K562 (cell line): ENCODE measurements at regions not wholly inside any gene's neighbourhood (a gene's known extent, or its start where the extent isn't known, plus 50 kb on each side); places are given as distances from the start of the nearest gene placed in this dataset.

ENCODE experiments used
- BACH1 ChIP-seq: fragments of 200-800 bp; sonication (Bioruptor generic); IDR thresholded peaks from 2 replicates; pipeline ENCODE4 v1.6.1; 2016; ENCODE audit warnings: missing genetic modification characterization, missing compliant biosample characterization
- BCLAF1 ChIP-seq, 2 experiments: fragments of 450-650 bp in 1 of 2; IDR thresholded peaks; 2 replicates each; pipeline ENCODE4 v1.6.1; 2011 to 2017; ENCODE audit warnings: low read depth in 2 of 2, antibody characterized with exemption in 1 of 2, borderline replicate concordance in 1 of 2, low read length in 1 of 2, mild to moderate bottlenecking in 1 of 2, mixed read lengths in 1 of 2; ENCODE audit not compliant: control insufficient read depth in 1 of 2
- C11orf30 ChIP-seq: fragments of 450-650 bp; IDR thresholded peaks from 2 replicates; pipeline ENCODE4 v1.6.1; 2016; ENCODE audit warnings: low read depth, mild to moderate bottlenecking
- FOXP1 ChIP-seq: sonication (generic); formaldehyde crosslinking; IDR thresholded peaks from 2 replicates; pipeline ENCODE4 v1.8.0; 2022; ENCODE audit warnings: mild to moderate bottlenecking, missing genetic modification reagents
- GTF2A2 ChIP-seq: IDR thresholded peaks from 2 replicates; pipeline ENCODE4 v1.6.1; 2016; ENCODE audit warnings: mild to moderate bottlenecking, missing genetic modification characterization, missing compliant biosample characterization
- KDM4B ChIP-seq, 2 experiments: fragments of 450-650 bp in 1 of 2; sonication (generic) in 1 of 2; IDR thresholded peaks; 2 replicates each; pipeline ENCODE4 v1.6.1; 2016 to 2017; ENCODE audit warnings: borderline replicate concordance in 2 of 2, antibody characterized with exemption in 1 of 2, low read depth in 1 of 2, mild to moderate bottlenecking in 1 of 2
- MYC ChIP-seq, 2 experiments: fragments of 250-450 bp in 1 of 2; sonication (Bioruptor Pico) in 1 of 2; IDR thresholded peaks; 2 replicates each; pipeline versions ENCODE4 v1.5.1 to v1.6.1; 2012 to 2021; ENCODE audit warnings: low read depth in 2 of 2, borderline replicate concordance in 1 of 2, improper control_type of control experiment in 1 of 2, low read length in 1 of 2, mild to moderate bottlenecking in 1 of 2, moderate library complexity in 1 of 2
- PHB2 ChIP-seq: fragments of 450-650 bp; IDR thresholded peaks from 2 replicates; pipeline ENCODE4 v1.6.1; 2017; ENCODE audit warnings: low read depth
- PHTF2 ChIP-seq: fragments of 250-450 bp; sonication (Bioruptor Pico); IDR thresholded peaks from 2 replicates; pipeline ENCODE4 v1.5.0; 2021; ENCODE audit warnings: mild to moderate bottlenecking
- PURB ChIP-seq: sonication (generic); formaldehyde crosslinking; IDR thresholded peaks from 2 replicates; pipeline ENCODE4 v1.9.0; 2021; ENCODE audit warnings: low read depth, mild to moderate bottlenecking, missing genetic modification reagents
- RAD51 ChIP-seq: fragments of 450-650 bp; IDR thresholded peaks from 2 replicates; pipeline ENCODE4 v1.7.1; 2016; ENCODE audit warnings: low read depth, mild to moderate bottlenecking, borderline replicate concordance
- RBFOX2 ChIP-seq: fragments of 200-400 bp; formaldehyde crosslinking; IDR thresholded peaks from 2 replicates; pipeline ENCODE4 v1.6.1; 2017; ENCODE audit warnings: low read depth, mild to moderate bottlenecking, low read length, moderate library complexity
- SRSF3 ChIP-seq: fragments of 200-400 bp; formaldehyde crosslinking; IDR thresholded peaks from 2 replicates; pipeline ENCODE4 v1.6.1; 2016; ENCODE audit warnings: mild to moderate bottlenecking, low read length, moderate library complexity; ENCODE audit not compliant: insufficient read depth
- TCF3 ChIP-seq: sonication (generic); formaldehyde crosslinking; IDR thresholded peaks from 2 replicates; pipeline ENCODE4 v1.4.0; 2020; ENCODE audit warnings: mild to moderate bottlenecking, missing genetic modification reagents
- UBTF ChIP-seq, 2 experiments: IDR thresholded peaks; 2 replicates each; pipeline ENCODE4 v1.6.1; 2012; ENCODE audit warnings: improper control_type of control experiment in 2 of 2, low read depth in 2 of 2, low read length in 2 of 2, borderline replicate concordance in 1 of 2
- ZC3H8 ChIP-seq: fragments of 450-650 bp; IDR thresholded peaks from 2 replicates; pipeline ENCODE4 v1.6.1; 2017
- ZNF436 ChIP-seq: fragments of 250-450, 450-650 bp; sonication (Bioruptor Pico); formaldehyde crosslinking; IDR thresholded peaks from 2 replicates; pipeline ENCODE4 v1.7.0; 2020; ENCODE audit warnings: mild to moderate bottlenecking
- ZNF57 ChIP-seq: fragments of 450-650 bp; formaldehyde crosslinking; IDR thresholded peaks from 2 replicates; pipeline ENCODE4 v1.4.0; 2020; ENCODE audit warnings: mild to moderate bottlenecking, moderate library complexity

GRCh38 chr3:72320095-72320954 lies 527.9 kb downstream of the SHQ1 start (continued):
- TF ChIP-seq PHB2: no peak
- no peak for TF ChIP-seq SRSF3
- TF ChIP-seq MYC (IDR thresholded peaks at IDR 0.05; ENCODE audit: low read depth, low read length): no peak
- no peak for TF ChIP-seq MYC (CRISPR knock-in tag; IDR thresholded peaks at IDR 0.05; ENCODE audit: borderline replicate concordance, low read depth)
- no peak for TF ChIP-seq PHTF2 (CRISPR knock-in tag)
- no peak for TF ChIP-seq ZC3H8
- no peak for TF ChIP-seq ZNF436 (CRISPR knock-in tag)
- TF ChIP-seq ZNF57 (CRISPR knock-in tag): no peak
- no peak for TF ChIP-seq BCLAF1 (IDR thresholded peaks at IDR 0.05; ENCODE audit: borderline replicate concordance in 1 of 2, control insufficient read depth in 1 of 2, low read depth in 2 of 2, low read length in 1 of 2)
- TF ChIP-seq RBFOX2: no peak
- no peak; the same call in 1 of the 2 replicates for TF ChIP-seq TCF3 (CRISPR knock-in tag)
- no peak for TF ChIP-seq FOXP1 (CRISPR knock-in tag)
- TF ChIP-seq BACH1: 0 out of 2 replicates have a peak, but pooled peaks have one; percentile 39
- no peak for TF ChIP-seq GTF2A2 (tag)
- no peak for TF ChIP-seq PURB (CRISPR knock-in tag)
- TF ChIP-seq UBTF (IDR thresholded peaks at IDR 0.05; ENCODE audit: borderline replicate concordance in 1 of 2, low read depth in 2 of 2, low read length in 2 of 2): peak in 1 of 2 experiments; percentile 52; a peak in 1 of 4 replicates
- TF ChIP-seq RAD51: no peak
- no peak for TF ChIP-seq KDM4B (IDR thresholded peaks at IDR 0.05; ENCODE audit: borderline replicate concordance in 2 of 2, low read depth in 1 of 2)
- TF ChIP-seq C11orf30: no peak
